Activated naive CD4-positive, alpha-beta T cell treated with anti-CD3 and anti-CD28 coated beads for 36 hours (primary cell): ENCODE measurements at regions not wholly inside any gene's neighbourhood (a gene's known extent, or its start where the extent isn't known, plus 50 kb on each side); places are given as distances from the start of the nearest gene placed in this dataset.
"Not testable (repeated sequence)": the region's sequence is repeated elsewhere in the genome, so short reads cannot be mapped to it uniquely, and the experiment has no call there.

Experiments
- CTCF ChIA-PET: fragments of 350-600 bp; sonication (Branson Sonifier 250); formaldehyde crosslinking; loops from one replicate; lab custom pipeline; 2021; ENCODE audit warnings: antibody characterized with exemption; lab: Charles Lee
- DNase-seq: peaks from one replicate; pipeline ENCODE4 v3.0.0-alpha.2; 2020
- H3K27ac Mint-ChIP-seq: one replicate; pipeline ENCODE4 v1.8.0; 2021; ENCODE audit warnings: mild to moderate bottlenecking, mixed read lengths
- H3K27me3 Mint-ChIP-seq: one replicate; pipeline ENCODE4 v1.8.0; 2021; ENCODE audit warnings: low read depth, mixed read lengths
- H3K36me3 Mint-ChIP-seq: one replicate; pipeline ENCODE4 v1.8.0; 2021; ENCODE audit warnings: low read depth, mixed read lengths
- H3K4me1 Mint-ChIP-seq: one replicate; pipeline ENCODE4 v1.8.0; 2021; ENCODE audit warnings: low read depth, mixed read lengths
- H3K4me3 Mint-ChIP-seq: one replicate; pipeline ENCODE4 v1.8.0; 2021; ENCODE audit warnings: mild to moderate bottlenecking, moderate library complexity, mixed read lengths
- H3K9me3 Mint-ChIP-seq: one replicate; pipeline ENCODE4 v1.8.0; 2021; ENCODE audit warnings: mixed read lengths
- intact Hi-C: fragments of 100-400 bp; cut with micrococcal nuclease; formaldehyde crosslinking; loops from one replicate; pipeline ENCODE4 v1.15.1; 2023

DNA sequence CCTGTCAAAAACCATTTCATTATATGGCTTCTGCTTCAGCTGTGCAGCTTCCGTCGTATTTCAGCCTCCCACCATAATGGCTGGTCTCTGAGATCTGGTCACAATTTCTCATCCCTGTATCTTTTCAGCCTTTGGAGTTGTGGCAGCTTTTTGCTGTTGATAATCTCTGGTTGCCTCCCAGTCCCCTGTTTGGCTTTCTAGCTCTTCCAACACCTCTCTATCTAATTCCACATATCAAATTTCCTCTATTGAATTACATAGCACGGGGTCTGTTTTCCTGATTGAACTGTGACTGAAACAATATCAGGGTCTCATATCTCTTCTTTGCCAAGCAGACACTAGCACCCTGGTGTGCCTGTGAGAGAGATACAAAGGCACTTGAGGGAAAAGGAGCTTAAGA, 222.1 kb upstream of the OBI1 start:
- no peak overlapping the region for H3K27ac Mint-ChIP-seq
- intact Hi-C loops: no loop called here
- no peaks in the 10 kb centered on the region for H3K36me3 Mint-ChIP-seq
- DNase-seq: no peak
- CTCF ChIA-PET: no interaction called here
- H3K4me3 Mint-ChIP-seq: no peak overlapping the region
- H3K9me3 Mint-ChIP-seq: peaks cover 2% of the 10 kb centered on the region
- no peaks in the 10 kb centered on the region for H3K4me1 Mint-ChIP-seq
- H3K27me3 Mint-ChIP-seq: peaks cover 6% of the 10 kb centered on the region

GRCh38 chr13:78876915-78877549, 218.1 kb upstream of the OBI1 start:
- Mint-ChIP-seq H3K27me3 (peaks cover 4% of the 10 kb centered on the region), H3K4me1 (no peaks in the 10 kb centered on the region), H3K36me3 (no peaks in the 10 kb centered on the region), H3K9me3 (peaks cover 2% of the 10 kb centered on the region), H3K4me3 (no peak overlapping the region), H3K27ac (no peak overlapping the region)
- CTCF ChIA-PET: interaction anchor here (0.8 to 0.9 kb wide), 2 partner anchors 9 to 101 kb away, joined by 3 to 4 read pairs; no protein-coding TSS in a partner anchor
- no peak for DNase-seq
- intact Hi-C loops: no loop called here

DNA sequence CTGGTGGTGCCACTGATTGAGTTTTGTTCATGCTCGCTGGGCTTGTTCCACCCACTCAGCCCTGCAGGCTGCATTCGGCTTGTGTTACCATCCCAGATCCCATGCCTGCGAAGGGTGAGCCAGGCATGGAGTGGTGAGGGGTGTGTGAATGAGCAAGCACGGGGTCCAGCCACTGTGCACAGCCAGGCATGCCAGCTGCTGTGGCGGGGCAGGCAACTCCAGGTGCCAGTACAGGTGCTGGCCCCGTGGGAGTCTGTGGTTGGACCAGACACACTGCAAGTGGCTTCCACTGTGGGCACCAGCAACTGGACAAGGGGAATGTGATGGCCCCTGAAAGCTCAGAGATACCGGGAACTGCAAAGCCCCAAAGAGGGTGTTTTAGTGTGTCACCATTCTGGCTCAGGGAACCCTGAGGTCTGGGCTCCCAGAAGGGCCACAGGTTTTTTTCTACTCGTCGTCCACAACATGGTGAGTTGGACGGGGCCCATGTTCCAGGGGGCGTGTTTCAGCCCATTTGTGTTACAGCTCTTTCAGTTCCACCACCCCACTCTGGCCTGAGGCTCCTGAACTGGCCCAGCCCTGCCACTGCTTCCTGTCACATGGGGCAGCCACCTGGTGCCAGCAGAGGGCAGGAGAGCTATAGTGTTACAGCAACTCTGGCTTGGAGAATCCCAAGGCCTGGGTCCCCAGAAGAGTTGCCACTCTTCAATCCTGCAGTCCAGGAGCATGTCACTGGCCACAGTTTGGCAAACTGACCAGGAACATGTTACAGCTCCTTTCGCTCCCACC, 217.0 kb upstream of the OBI1 start:
- H3K4me1 Mint-ChIP-seq: no peaks in the 10 kb centered on the region

GRCh38 chr13:78868991-78869390, 210.0 kb upstream of the OBI1 start:
- intact Hi-C loops: no loop called here
- DNase-seq: no peak
- Mint-ChIP-seq H3K4me1 (no peaks in the 10 kb centered on the region), H3K9me3 (no peaks in the 10 kb centered on the region), H3K4me3 (no peak overlapping the region), H3K27me3 (no peaks in the 10 kb centered on the region), H3K36me3 (no peaks in the 10 kb centered on the region), H3K27ac (no peak overlapping the region)
- CTCF ChIA-PET: no interaction called here

More for the DNA sequence above, 217.0 kb upstream of the OBI1 start:
- Mint-ChIP-seq H3K9me3 (peaks cover 2% of the 10 kb centered on the region), H3K36me3 (no peaks in the 10 kb centered on the region), H3K27me3 (peaks cover 2% of the 10 kb centered on the region), H3K4me3 (no peak overlapping the region), H3K27ac (no peak overlapping the region)
- peak; percentile 34 for DNase-seq
- CTCF ChIA-PET: interaction anchor here (0.8 to 0.9 kb wide), 2 partner anchors 10 to 102 kb away, joined by 3 to 4 read pairs; no protein-coding TSS in a partner anchor
- intact Hi-C loops: no loop called here

DNA sequence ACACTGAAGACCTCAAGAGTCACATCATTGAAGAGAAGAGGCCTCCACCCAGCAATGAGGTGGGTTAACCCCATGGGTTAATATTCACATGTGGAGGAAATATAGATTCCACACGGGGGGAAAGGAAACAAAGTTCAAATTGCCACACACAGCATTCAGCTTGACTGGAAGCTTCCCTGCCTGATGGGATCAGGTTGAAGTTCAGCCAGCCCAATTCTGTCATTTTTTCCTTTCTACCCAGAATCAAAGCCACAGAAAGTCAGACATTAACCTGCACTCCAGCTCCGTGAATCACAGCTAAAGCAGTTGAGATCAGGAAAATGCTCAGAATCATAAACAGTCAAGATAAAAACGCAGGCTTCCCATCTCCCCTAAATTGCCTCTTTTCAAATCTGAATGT, 208.7 kb upstream of the OBI1 start:
- H3K4me1 Mint-ChIP-seq: no peaks in the 10 kb centered on the region
- CTCF ChIA-PET: no interaction called here
- no peaks in the 10 kb centered on the region for H3K27me3 Mint-ChIP-seq
- no peaks in the 10 kb centered on the region for H3K36me3 Mint-ChIP-seq
- H3K9me3 Mint-ChIP-seq: no peaks in the 10 kb centered on the region
- H3K4me3 Mint-ChIP-seq: no peak overlapping the region
- no peak overlapping the region for H3K27ac Mint-ChIP-seq
- DNase-seq: no peak
- intact Hi-C loops: no loop called here

- H3K9me3 Mint-ChIP-seq, intact Hi-C loops, H3K4me1 Mint-ChIP-seq, DNase-seq, H3K4me3 Mint-ChIP-seq, H3K27me3 Mint-ChIP-seq, H3K27ac Mint-ChIP-seq, H3K36me3 Mint-ChIP-seq: not testable (repeated sequence)
- CTCF ChIA-PET: interaction anchor here (0.6 kb wide), 1 partner anchor 356 kb away, joined by 3 read pairs; no protein-coding TSS in a partner anchor
Measured at GRCh38 chr13:78866076-78866475, 207.1 kb upstream of the OBI1 start.

DNA sequence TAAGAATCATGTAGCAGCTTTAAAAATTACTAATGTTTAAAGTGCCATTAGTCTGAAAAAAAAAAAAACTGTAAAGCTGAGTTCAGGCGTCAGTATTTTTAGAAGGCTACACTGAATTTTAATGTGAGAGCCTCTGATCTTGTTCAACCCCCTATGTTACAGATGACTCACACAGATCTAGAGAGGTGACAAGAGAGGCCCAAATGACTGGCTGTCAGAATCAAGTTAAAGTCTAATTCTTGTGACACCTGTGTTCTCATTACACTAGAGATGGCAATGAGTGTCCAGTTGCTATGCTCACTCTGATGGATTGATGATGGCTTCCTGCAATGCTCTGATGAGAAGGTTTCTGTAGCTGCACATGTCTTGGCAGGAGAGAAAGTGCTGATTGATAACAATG, 203.5 kb upstream of the OBI1 start:
- no peaks in the 10 kb centered on the region for H3K36me3 Mint-ChIP-seq
- no peak overlapping the region for H3K4me3 Mint-ChIP-seq
- no peak overlapping the region for H3K27ac Mint-ChIP-seq
- peaks cover 2% of the 10 kb centered on the region for H3K9me3 Mint-ChIP-seq
- no peak for DNase-seq
- H3K27me3 Mint-ChIP-seq: peaks cover 2% of the 10 kb centered on the region
- H3K4me1 Mint-ChIP-seq: no peaks in the 10 kb centered on the region
- CTCF ChIA-PET: no interaction called here
- intact Hi-C loops: no loop called here

DNA sequence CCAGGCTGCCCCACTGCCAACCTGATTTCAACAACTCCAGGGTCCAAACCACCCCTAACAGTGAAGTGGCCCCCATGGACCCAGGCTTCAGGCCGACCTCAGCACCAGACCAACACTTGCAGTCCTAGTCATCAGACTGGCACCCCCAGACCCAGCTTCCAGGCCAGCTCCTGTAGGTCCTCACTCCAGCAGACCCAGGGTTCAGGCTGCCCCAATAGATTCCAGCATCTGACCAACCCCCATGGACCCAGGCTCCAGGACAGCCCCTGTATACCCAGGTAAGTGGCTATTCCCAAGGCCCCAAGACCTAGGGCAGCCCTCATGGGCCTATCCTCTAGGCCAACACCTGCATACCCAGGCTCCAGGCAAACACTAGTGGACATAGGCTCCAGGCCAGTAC, 193.8 kb upstream of the OBI1 start:
- H3K36me3 Mint-ChIP-seq: peaks cover 2% of the 10 kb centered on the region
- peaks cover 19% of the 10 kb centered on the region for H3K9me3 Mint-ChIP-seq
- intact Hi-C loops: no loop called here
- no peaks in the 10 kb centered on the region for H3K4me1 Mint-ChIP-seq
- CTCF ChIA-PET: no interaction called here
- H3K27me3 Mint-ChIP-seq: no peaks in the 10 kb centered on the region
- DNase-seq: no peak
- no peak overlapping the region for H3K27ac Mint-ChIP-seq
- H3K4me3 Mint-ChIP-seq: no peak overlapping the region

- DNase-seq: no peak
- Mint-ChIP-seq H3K36me3 (no peaks in the 10 kb centered on the region), H3K27ac (no peak overlapping the region), H3K9me3 (no peaks in the 10 kb centered on the region), H3K4me3 (no peak overlapping the region), H3K4me1 (no peaks in the 10 kb centered on the region), H3K27me3 (peaks cover 6% of the 10 kb centered on the region)
- intact Hi-C loops: no loop called here
- CTCF ChIA-PET: no interaction called here
Measured at GRCh38 chr13:78845656-78846365, 186.9 kb upstream of the OBI1 start.

- intact Hi-C loops: no loop called here
- DNase-seq: no peak
- CTCF ChIA-PET: no interaction called here
- no peak overlapping the region for H3K4me3 Mint-ChIP-seq
- peaks cover 6% of the 10 kb centered on the region for H3K27me3 Mint-ChIP-seq
- no peaks in the 10 kb centered on the region for H3K9me3 Mint-ChIP-seq
- H3K4me1 Mint-ChIP-seq: no peaks in the 10 kb centered on the region
- H3K27ac Mint-ChIP-seq: no peak overlapping the region
- H3K36me3 Mint-ChIP-seq: no peaks in the 10 kb centered on the region
Measured at GRCh38 chr13:78844106-78844505, 185.2 kb upstream of the OBI1 start.

- H3K36me3 Mint-ChIP-seq: no peaks in the 10 kb centered on the region
- no peaks in the 10 kb centered on the region for H3K4me1 Mint-ChIP-seq
- H3K27ac Mint-ChIP-seq: no peak overlapping the region
- CTCF ChIA-PET: interaction anchor here (0.6 kb wide), 1 partner anchor 13 kb away, joined by 3 read pairs; no protein-coding TSS in a partner anchor
- DNase-seq: no peak
- no peaks in the 10 kb centered on the region for H3K9me3 Mint-ChIP-seq
- H3K4me3 Mint-ChIP-seq: no peak overlapping the region
- peaks cover 6% of the 10 kb centered on the region for H3K27me3 Mint-ChIP-seq
- intact Hi-C loops: no loop called here
Measured at GRCh38 chr13:78841358-78841963, 182.5 kb upstream of the OBI1 start.

GRCh38 chr13:78836238-78836784, 177.4 kb upstream of the OBI1 start:
- peaks cover 3% of the 10 kb centered on the region for H3K27me3 Mint-ChIP-seq
- CTCF ChIA-PET: no interaction called here
- no peaks in the 10 kb centered on the region for H3K36me3 Mint-ChIP-seq
- DNase-seq: no peak
- H3K4me1 Mint-ChIP-seq: no peaks in the 10 kb centered on the region
- no peak overlapping the region for H3K4me3 Mint-ChIP-seq
- no peaks in the 10 kb centered on the region for H3K9me3 Mint-ChIP-seq
- H3K27ac Mint-ChIP-seq: no peak overlapping the region
- intact Hi-C loops: no loop called here
